GM21723 (cell line): ENCODE measurements at regions not wholly inside any gene's neighbourhood (a gene's known extent, or its start where the extent isn't known, plus 50 kb on each side); places are given as distances from the start of the nearest gene placed in this dataset.

Experiments used
- ATAC-seq: cut with Tn5 transposase; IDR thresholded peaks from one replicate; pipeline ENCODE4 v1.9.1; 2021; ENCODE audit warnings: mild to moderate bottlenecking, moderate library complexity; ENCODE audit not compliant: unreplicated experiment

DNA sequence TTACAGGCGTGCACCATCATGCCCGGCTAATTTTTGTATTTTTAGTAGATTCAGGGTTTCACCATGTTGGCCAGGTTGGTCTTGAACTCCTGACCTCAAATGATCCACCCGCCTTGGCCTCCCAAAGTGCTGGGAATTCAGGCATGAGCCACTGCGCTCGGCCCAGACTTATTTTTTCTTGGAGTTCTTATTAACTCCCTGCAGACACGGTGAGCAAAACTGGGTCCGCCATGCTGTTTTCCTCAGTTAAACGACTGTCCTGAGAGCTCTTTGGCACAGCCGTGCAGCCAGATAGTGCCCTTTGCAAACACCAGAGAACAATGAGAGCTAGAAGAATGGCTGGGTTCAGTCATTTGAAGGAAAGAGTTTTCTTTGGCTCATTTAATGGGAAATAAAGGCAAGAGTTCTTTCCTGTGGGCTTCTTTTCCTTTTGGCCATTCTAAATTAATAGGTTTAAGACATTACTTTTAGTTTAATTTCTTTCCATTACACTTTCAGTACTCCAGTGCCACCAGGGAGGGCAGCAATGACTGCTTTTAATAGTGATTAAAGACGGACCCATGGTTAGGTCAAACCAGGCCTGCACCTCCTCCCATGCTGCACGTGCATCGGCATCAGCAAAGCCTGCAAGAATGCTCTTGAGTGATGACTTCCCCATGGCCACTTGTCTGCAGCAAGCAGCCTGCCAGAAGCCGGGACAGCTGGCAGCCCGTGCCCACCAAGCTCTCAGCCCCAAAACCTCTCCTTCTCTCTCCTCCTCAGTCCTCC lies 60.7 kb downstream of the VCPKMT start:
- no peak for ATAC-seq

DNA sequence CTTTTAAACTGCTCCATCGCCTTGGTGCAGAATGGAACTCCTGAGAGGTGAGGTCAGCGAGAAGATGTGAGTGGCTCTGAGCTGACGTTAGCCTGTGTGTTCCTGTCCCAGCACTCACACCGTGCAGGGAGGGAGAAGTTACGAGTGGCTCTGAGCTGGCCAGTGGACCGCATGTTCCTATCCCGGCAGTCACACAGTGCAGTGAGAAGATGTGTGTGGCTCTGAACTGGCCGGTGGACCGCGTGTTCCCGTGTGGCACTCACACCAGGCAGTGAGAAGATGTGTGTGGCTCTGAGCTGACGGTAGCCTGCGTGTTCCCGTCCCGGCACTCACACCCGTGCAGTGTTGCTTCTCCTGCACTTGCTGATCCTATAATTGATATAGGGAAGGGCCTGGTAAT lies 59.9 kb downstream of the VCPKMT start:
- no peak for ATAC-seq

DNA sequence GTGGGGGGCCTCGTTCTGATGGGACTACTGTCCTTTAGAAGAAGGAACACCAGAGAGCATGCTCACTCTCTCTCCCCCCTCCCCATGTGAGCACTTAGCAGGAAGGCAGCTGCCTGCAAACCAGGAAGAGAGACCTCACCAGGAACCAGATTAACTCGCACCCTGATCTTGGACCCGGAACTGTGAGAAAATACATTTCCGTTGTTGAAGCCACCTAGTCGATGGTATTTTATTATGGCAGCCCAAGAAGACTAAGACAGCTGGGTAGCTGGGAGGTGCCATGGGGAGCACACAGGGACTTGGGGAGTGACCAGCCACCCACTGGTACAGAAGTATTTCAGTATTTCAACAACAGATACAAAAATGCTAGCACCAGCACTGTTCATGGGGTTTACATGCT lies 59.0 kb downstream of the VCPKMT start:
- no peak for ATAC-seq

DNA sequence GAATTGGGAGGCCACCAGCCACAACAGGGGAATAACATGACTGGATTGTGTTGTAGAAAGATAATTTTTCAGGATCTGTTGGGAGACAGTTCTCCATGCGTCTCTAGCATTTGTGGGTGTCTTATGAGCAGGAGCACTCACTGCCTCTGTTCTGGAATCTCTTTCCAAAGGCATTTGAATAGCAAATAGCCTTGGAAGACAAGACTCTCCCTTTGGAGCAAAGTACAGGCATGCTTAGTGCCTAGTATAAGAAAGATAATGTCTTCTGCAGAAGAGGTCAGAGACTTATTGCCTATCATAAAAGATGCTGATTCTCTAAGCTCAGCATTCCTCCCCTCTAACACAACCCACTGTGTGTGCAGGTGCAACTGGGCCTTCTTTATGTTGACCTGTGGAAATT lies 58.3 kb downstream of the VCPKMT start:
- ATAC-seq, result no peak
